ENCODE measurements at regions not wholly inside any gene's neighbourhood (a gene's known extent, or its start where the extent isn't known, plus 50 kb on each side); places are given as distances from the start of the nearest gene placed in this dataset.

DNA sequence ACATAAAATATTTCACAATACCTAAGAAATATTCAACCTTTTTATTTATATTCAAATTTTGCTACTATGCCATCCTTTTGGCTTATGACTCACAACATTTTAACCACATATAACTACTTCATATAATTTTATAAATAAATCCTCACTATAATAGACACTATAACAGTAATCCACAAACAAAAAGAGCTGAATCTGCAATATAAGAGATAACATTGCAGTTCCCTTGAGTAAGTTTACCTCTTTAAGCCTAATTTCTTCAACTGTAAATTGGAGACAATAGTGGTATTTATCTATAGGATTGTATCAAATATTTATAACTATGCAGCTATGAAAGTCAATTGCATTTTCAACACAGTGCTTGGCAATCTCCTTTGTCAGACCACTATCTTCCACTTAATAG lies 1084.5 kb downstream of the NR2F1-AS1 start:
- Histone ChIP-seq H3K9ac (ENCODE audit: low read length) (no peak overlapping the region), H3K27ac (ENCODE audit: low read length in 2 of 2) (no peak overlapping the region), H3K36me3 (replicated peaks in 1 of 2; ENCODE audit: control extremely low read depth in 1 of 2, control insufficient read depth in 1 of 2, extremely low read depth in 1 of 2, insufficient read depth in 2 of 2, low read length in 1 of 2) (no peaks in the 10 kb centered on the region), H3K4me3 (ENCODE audit: control extremely low read depth in 1 of 5, extremely low read depth in 1 of 5, insufficient read depth in 1 of 5, low read depth in 2 of 5, low read length in 4 of 5) (no peak overlapping the region), H2AFZ (ENCODE audit: insufficient read depth, low read depth, low read length, poor library complexity, severe bottlenecking) (no peak overlapping the region), H3K79me2 (ENCODE audit: control insufficient read depth, insufficient read depth, low read length) (no peaks in the 10 kb centered on the region), H3K9me3 (ENCODE audit: control extremely low read depth in 1 of 3, control insufficient read depth in 2 of 3, insufficient read depth in 1 of 3, low read length in 2 of 3) (no peaks in the 10 kb centered on the region), H3K4me1 (ENCODE audit: control insufficient read depth in 2 of 2, insufficient read depth in 2 of 2, low read length in 2 of 2) (no peaks in the 10 kb centered on the region), H4K20me1 (ENCODE audit: control insufficient read depth, insufficient read depth, low read length, poor library complexity, severe bottlenecking) (no peaks in the 10 kb centered on the region), H3K27me3 (replicated peaks in 1 of 4; ENCODE audit: control extremely low read depth in 1 of 4, control insufficient read depth in 3 of 4, insufficient read depth in 4 of 4, low read length in 3 of 4) (no peaks in the 10 kb centered on the region), H3K4me2 (replicated peaks; ENCODE audit: low read depth, low read length, poor library complexity, severe bottlenecking) (no peak overlapping the region)
- no peaks in the 10 kb centered on the region for H3K4me1 Mint-ChIP-seq
- no peak for DNase-seq
- no peak overlapping the region for H3K4me3 Mint-ChIP-seq
- peaks cover 2% of the 10 kb centered on the region for H3K9me3 Mint-ChIP-seq (ENCODE audit: insufficient read depth)
- intact Hi-C loops (cut with micrococcal nuclease): no loop called here
- CTCF ChIA-PET: no interaction called here
- TF ChIP-seq EZH2 (IDR thresholded peaks at IDR 0.05; ENCODE audit: borderline replicate concordance, insufficient read depth, low read depth, low read length, poor library complexity, severe bottlenecking) (no peak), CTCF (IDR thresholded peaks at IDR 0.05) (no peak)
- POLR2A ChIA-PET: no interaction called here
- H3K27ac Mint-ChIP-seq: no peak overlapping the region
- ATAC-seq (ENCODE audit: low read depth): no peak
- H3K27me3 Mint-ChIP-seq: no peaks in the 10 kb centered on the region

- no peaks in the 10 kb centered on the region for H3K4me1 ChIP-seq (ENCODE audit: control insufficient read depth in 2 of 2, insufficient read depth in 2 of 2, low read length in 2 of 2)
- H3K27ac ChIP-seq (ENCODE audit: low read length in 2 of 2): no peak overlapping the region
- H3K4me2 ChIP-seq (replicated peaks; ENCODE audit: low read depth, low read length, poor library complexity, severe bottlenecking): no peak overlapping the region
- intact Hi-C loops (cut with micrococcal nuclease): no loop called here
- ChIA-PET CTCF (no interaction called here), POLR2A (no interaction called here)
- no peaks in the 10 kb centered on the region for H3K9me3 Mint-ChIP-seq (ENCODE audit: insufficient read depth)
- H3K27me3 ChIP-seq (replicated peaks in 1 of 4; ENCODE audit: control extremely low read depth in 1 of 4, control insufficient read depth in 3 of 4, insufficient read depth in 4 of 4, low read length in 3 of 4): no peaks in the 10 kb centered on the region
- no peaks in the 10 kb centered on the region for H4K20me1 ChIP-seq (ENCODE audit: control insufficient read depth, insufficient read depth, low read length, poor library complexity, severe bottlenecking)
- no peak for DNase-seq
- WGBS (ENCODE audit: insufficient coverage): no CpG with 5 or more reads among the region's 5 CpGs
- no peak overlapping the region for H3K9ac ChIP-seq (ENCODE audit: low read length)
- H2AFZ ChIP-seq (ENCODE audit: insufficient read depth, low read depth, low read length, poor library complexity, severe bottlenecking): no peak overlapping the region
- H3K79me2 ChIP-seq (ENCODE audit: control insufficient read depth, insufficient read depth, low read length): no peaks in the 10 kb centered on the region
- no peak for ATAC-seq (ENCODE audit: low read depth)
- H3K4me1 Mint-ChIP-seq: no peaks in the 10 kb centered on the region
- no peak overlapping the region for H3K4me3 Mint-ChIP-seq
- no peak overlapping the region for H3K4me3 ChIP-seq (ENCODE audit: control extremely low read depth in 1 of 5, extremely low read depth in 1 of 5, insufficient read depth in 1 of 5, low read depth in 2 of 5, low read length in 4 of 5)
- H3K27me3 Mint-ChIP-seq: no peaks in the 10 kb centered on the region
- H3K9me3 ChIP-seq (ENCODE audit: control extremely low read depth in 1 of 3, control insufficient read depth in 2 of 3, insufficient read depth in 1 of 3, low read length in 2 of 3): no peaks in the 10 kb centered on the region
- no peak overlapping the region for H3K27ac Mint-ChIP-seq
- H3K36me3 ChIP-seq (replicated peaks in 1 of 2; ENCODE audit: control extremely low read depth in 1 of 2, control insufficient read depth in 1 of 2, extremely low read depth in 1 of 2, insufficient read depth in 2 of 2, low read length in 1 of 2): no peaks in the 10 kb centered on the region
- no peak for TF ChIP-seq CTCF (IDR thresholded peaks at IDR 0.05)
- no peak for TF ChIP-seq EZH2 (IDR thresholded peaks at IDR 0.05; ENCODE audit: borderline replicate concordance, insufficient read depth, low read depth, low read length, poor library complexity, severe bottlenecking)
These were observed 1086.5 kb downstream of the NR2F1-AS1 start for GRCh38 chr5:92494508-92494907.

Measured in B cell (primary cell).